Neural crest cell (in vitro differentiated cells): ENCODE measurements at regions not wholly inside any gene's neighbourhood (a gene's known extent, or its start where the extent isn't known, plus 50 kb on each side); places are given as distances from the start of the nearest gene placed in this dataset.

Source experiments
- DNase-seq: peaks from one replicate; pipeline ENCODE4 v3.0.0; 2021; ENCODE audit warnings: low read depth, mixed read lengths, low spot score
- H3K27ac Mint-ChIP-seq: one replicate; pipeline ENCODE4 v1.8.0; 2021; ENCODE audit warnings: mild to moderate bottlenecking, mixed read lengths; ENCODE audit not compliant: unreplicated experiment
- H3K27me3 Mint-ChIP-seq: 2 replicates; pipeline ENCODE4 v1.8.0; 2021; ENCODE audit warnings: low read depth, mild to moderate bottlenecking, mixed read lengths
- H3K36me3 Mint-ChIP-seq: 2 replicates; pipeline ENCODE4 v1.8.0; 2021; ENCODE audit warnings: low read depth, mild to moderate bottlenecking, mixed read lengths
- H3K4me1 Mint-ChIP-seq: 2 replicates; pipeline ENCODE4 v1.8.0; 2021; ENCODE audit warnings: mixed read lengths
- H3K4me3 Mint-ChIP-seq: one replicate; pipeline ENCODE4 v1.8.0; 2021; ENCODE audit warnings: mild to moderate bottlenecking, mixed read lengths
- H3K9me3 Mint-ChIP-seq: 2 replicates; pipeline ENCODE4 v1.8.0; 2021; ENCODE audit warnings: mixed read lengths
- CTCF ChIP-seq: fragments of 200-600 bp; sonication (generic); conservative IDR thresholded peaks from 2 replicates; pipeline ENCODE4 v1.5.0; 2021; ENCODE audit warnings: antibody characterized with exemption, mild to moderate bottlenecking

GRCh38 chr3:117700573-117701360 is 991.2 kb downstream of the TUSC7 start:
- no peak for TF ChIP-seq CTCF
- Mint-ChIP-seq H3K4me3 (no peak overlapping the region), H3K27me3 (no peaks in the 10 kb centered on the region), H3K36me3 (no peaks in the 10 kb centered on the region), H3K9me3 (no peaks in the 10 kb centered on the region), H3K4me1 (peaks cover 28% of the 10 kb centered on the region), H3K27ac (no peak overlapping the region)
- DNase-seq: no peak

GRCh38 chr3:117705011-117705410 is 995.4 kb downstream of the TUSC7 start:
- Mint-ChIP-seq H3K36me3 (no peaks in the 10 kb centered on the region), H3K4me1 (peaks cover 10% of the 10 kb centered on the region), H3K9me3 (no peaks in the 10 kb centered on the region), H3K27me3 (no peaks in the 10 kb centered on the region), H3K4me3 (no peak overlapping the region), H3K27ac (no peak overlapping the region)
- no peak for DNase-seq
- no peak for TF ChIP-seq CTCF

- Mint-ChIP-seq H3K4me3 (no peak overlapping the region), H3K27me3 (no peaks in the 10 kb centered on the region), H3K27ac (no peak overlapping the region), H3K9me3 (no peaks in the 10 kb centered on the region), H3K4me1 (peaks cover 6% of the 10 kb centered on the region), H3K36me3 (no peaks in the 10 kb centered on the region)
- DNase-seq: no peak
- TF ChIP-seq CTCF: no peak
Observed at GRCh38 chr3:117706037-117706436, 996.5 kb downstream of the TUSC7 start.

- Mint-ChIP-seq H3K36me3 (no peaks in the 10 kb centered on the region), H3K9me3 (no peaks in the 10 kb centered on the region), H3K4me1 (peaks cover 1% of the 10 kb centered on the region), H3K4me3 (no peak overlapping the region), H3K27ac (no peak overlapping the region), H3K27me3 (no peaks in the 10 kb centered on the region)
- no peak for DNase-seq
- TF ChIP-seq CTCF: no peak
Observed at GRCh38 chr3:117706756-117707155, 997.2 kb downstream of the TUSC7 start.

GRCh38 chr3:117708601-117709000 is 999.0 kb downstream of the TUSC7 start:
- no peak overlapping the region for H3K4me3 Mint-ChIP-seq
- no peak for TF ChIP-seq CTCF
- H3K4me1 Mint-ChIP-seq: no peaks in the 10 kb centered on the region
- no peaks in the 10 kb centered on the region for H3K36me3 Mint-ChIP-seq
- DNase-seq: no peak
- H3K9me3 Mint-ChIP-seq: no peaks in the 10 kb centered on the region
- no peak overlapping the region for H3K27ac Mint-ChIP-seq
- no peaks in the 10 kb centered on the region for H3K27me3 Mint-ChIP-seq
